ENCODE measurements at regions not wholly inside any gene's neighbourhood (a gene's known extent, or its start where the extent isn't known, plus 50 kb on each side); places are given as distances from the start of the nearest gene placed in this dataset.

DNA sequence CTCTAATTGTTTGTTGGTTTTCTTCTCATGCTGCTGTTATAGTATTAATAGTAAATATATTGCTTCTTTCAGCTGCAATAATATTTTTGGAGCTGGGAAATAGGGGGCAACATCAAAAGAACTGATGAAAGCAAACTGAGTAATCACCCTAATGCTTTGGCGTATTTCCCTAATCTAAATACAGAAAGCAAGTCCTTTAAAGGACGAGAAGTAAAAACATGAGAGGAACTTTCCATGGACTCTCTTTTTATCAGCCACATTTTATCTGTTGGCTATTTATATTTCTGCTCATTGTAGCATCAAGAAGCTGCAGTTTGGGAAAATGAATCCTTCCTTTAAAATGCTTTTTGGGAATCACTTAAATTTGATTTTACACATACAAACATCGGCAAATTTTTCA is 139.9 kb upstream of the SLC8A1 start:
- Histone ChIP-seq H4K20me1 (ENCODE audit: insufficient read depth) (no peaks in the 10 kb centered on the region), H3K36me3 (ENCODE audit: insufficient read depth) (no peaks in the 10 kb centered on the region), H3K9ac (no peak overlapping the region), H3K4me1 (ENCODE audit: low read depth, poor library complexity, severe bottlenecking) (no peaks in the 10 kb centered on the region), H3K27me3 (ENCODE audit: insufficient read depth, low read depth) (no peaks in the 10 kb centered on the region), H3K4me3 (IDR thresholded peaks at IDR 0.05; ENCODE audit: insufficient read depth, low read depth, low read length) (no peak overlapping the region), H3K27ac (no peak overlapping the region), H3K4me2 (no peak overlapping the region), H3K79me2 (ENCODE audit: insufficient read depth, low read depth) (no peaks in the 10 kb centered on the region), H2AFZ (ENCODE audit: low read depth) (no peak overlapping the region)
- TF ChIP-seq, protein P1, sequence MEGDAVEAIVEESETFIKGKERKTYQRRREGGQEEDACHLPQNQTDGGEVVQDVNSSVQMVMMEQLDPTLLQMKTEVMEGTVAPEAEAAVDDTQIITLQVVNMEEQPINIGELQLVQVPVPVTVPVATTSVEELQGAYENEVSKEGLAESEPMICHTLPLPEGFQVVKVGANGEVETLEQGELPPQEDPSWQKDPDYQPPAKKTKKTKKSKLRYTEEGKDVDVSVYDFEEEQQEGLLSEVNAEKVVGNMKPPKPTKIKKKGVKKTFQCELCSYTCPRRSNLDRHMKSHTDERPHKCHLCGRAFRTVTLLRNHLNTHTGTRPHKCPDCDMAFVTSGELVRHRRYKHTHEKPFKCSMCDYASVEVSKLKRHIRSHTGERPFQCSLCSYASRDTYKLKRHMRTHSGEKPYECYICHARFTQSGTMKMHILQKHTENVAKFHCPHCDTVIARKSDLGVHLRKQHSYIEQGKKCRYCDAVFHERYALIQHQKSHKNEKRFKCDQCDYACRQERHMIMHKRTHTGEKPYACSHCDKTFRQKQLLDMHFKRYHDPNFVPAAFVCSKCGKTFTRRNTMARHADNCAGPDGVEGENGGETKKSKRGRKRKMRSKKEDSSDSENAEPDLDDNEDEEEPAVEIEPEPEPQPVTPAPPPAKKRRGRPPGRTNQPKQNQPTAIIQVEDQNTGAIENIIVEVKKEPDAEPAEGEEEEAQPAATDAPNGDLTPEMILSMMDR (conservative IDR thresholded peaks at IDR 0.05; ENCODE audit: low read depth, low read length): no peak

DNA sequence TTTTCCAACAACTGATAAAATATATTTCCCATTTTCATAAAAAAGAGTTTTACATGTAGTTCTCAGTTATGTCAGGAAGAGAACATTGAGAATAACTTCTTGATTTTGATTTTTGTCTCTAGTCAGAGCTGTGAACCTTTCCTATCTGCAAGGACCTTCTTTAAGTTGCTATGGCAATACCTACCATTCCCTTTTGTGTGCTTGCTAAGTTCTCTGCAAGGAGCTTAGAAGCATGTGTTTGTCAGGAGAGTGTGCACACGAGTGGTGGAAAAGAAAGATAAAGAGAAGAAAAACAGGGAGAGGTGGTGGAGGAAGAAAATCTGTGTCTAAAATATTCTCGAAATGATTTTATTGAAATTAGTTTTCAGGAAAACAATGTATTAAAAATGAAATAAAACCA is 140.3 kb upstream of the SLC8A1 start:
- H3K9ac ChIP-seq: no peak overlapping the region
- H3K4me1 ChIP-seq (ENCODE audit: low read depth, poor library complexity, severe bottlenecking): no peaks in the 10 kb centered on the region
- no peak overlapping the region for H3K27ac ChIP-seq
- H3K4me3 ChIP-seq (IDR thresholded peaks at IDR 0.05; ENCODE audit: insufficient read depth, low read depth, low read length): no peak overlapping the region
- no peak overlapping the region for H3K4me2 ChIP-seq
- TF ChIP-seq, protein P1 (conservative IDR thresholded peaks at IDR 0.05; ENCODE audit: low read depth, low read length): no peak
- no peaks in the 10 kb centered on the region for H3K36me3 ChIP-seq (ENCODE audit: insufficient read depth)
- no peak overlapping the region for H2AFZ ChIP-seq (ENCODE audit: low read depth)
- H3K27me3 ChIP-seq (ENCODE audit: insufficient read depth, low read depth): no peaks in the 10 kb centered on the region
- H3K79me2 ChIP-seq (ENCODE audit: insufficient read depth, low read depth): no peaks in the 10 kb centered on the region
- H4K20me1 ChIP-seq (ENCODE audit: insufficient read depth): no peaks in the 10 kb centered on the region

DNA sequence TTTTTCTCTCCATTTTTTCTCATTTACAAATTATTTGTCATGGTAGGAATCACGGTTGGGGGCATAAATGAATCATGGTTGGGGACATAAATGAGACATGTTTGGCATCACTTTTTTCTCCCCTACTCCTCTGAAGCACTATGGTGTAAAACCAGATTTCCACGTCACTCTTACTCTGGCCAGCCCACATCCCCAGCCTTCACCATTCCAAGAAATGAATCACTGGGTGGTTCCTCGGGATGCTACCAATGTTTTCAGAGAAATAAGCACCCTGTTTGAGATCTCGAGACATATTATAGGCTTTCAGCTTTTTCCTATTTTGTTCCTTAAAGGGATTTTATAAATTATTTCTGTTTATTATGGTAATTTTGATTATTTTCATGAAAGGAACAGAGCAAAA is 155.0 kb upstream of the SLC8A1 start:
- Histone ChIP-seq H3K4me1 (ENCODE audit: low read depth, poor library complexity, severe bottlenecking) (no peaks in the 10 kb centered on the region), H3K27ac (no peak overlapping the region), H3K36me3 (ENCODE audit: insufficient read depth) (no peaks in the 10 kb centered on the region), H2AFZ (ENCODE audit: low read depth) (no peak overlapping the region), H3K4me2 (no peak overlapping the region), H3K4me3 (IDR thresholded peaks at IDR 0.05; ENCODE audit: insufficient read depth, low read depth, low read length) (no peak overlapping the region), H3K9ac (no peak overlapping the region), H3K27me3 (ENCODE audit: insufficient read depth, low read depth) (no peaks in the 10 kb centered on the region), H3K79me2 (ENCODE audit: insufficient read depth, low read depth) (no peaks in the 10 kb centered on the region), H4K20me1 (ENCODE audit: insufficient read depth) (no peaks in the 10 kb centered on the region)
- TF ChIP-seq, protein P1 (conservative IDR thresholded peaks at IDR 0.05; ENCODE audit: low read depth, low read length): no peak

DNA sequence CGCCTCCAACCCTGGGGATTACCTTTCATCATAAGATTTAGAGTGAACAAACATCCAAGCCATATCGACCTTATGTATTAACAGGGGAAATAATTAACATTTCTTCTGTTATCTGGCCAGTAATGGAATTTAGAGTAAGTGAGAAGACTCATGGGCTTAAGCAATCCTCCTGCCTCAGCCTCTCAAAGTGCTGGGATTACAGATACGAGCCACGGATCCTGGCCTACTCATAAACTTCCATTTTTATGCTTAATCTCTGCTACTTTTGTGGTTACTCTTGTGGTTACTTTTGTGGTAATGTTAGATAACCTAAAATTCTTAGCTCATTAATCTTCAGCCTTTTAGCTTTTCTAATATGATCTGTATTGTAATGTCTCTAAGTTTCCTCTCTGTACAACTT is 159.3 kb upstream of the SLC8A1 start:
- Histone ChIP-seq H3K36me3 (ENCODE audit: insufficient read depth) (no peaks in the 10 kb centered on the region), H3K27ac (no peak overlapping the region), H3K9ac (no peak overlapping the region), H2AFZ (ENCODE audit: low read depth) (no peak overlapping the region), H3K27me3 (ENCODE audit: insufficient read depth, low read depth) (no peaks in the 10 kb centered on the region), H4K20me1 (ENCODE audit: insufficient read depth) (no peaks in the 10 kb centered on the region), H3K4me1 (ENCODE audit: low read depth, poor library complexity, severe bottlenecking) (no peaks in the 10 kb centered on the region), H3K79me2 (ENCODE audit: insufficient read depth, low read depth) (no peaks in the 10 kb centered on the region), H3K4me2 (no peak overlapping the region), H3K4me3 (IDR thresholded peaks at IDR 0.05; ENCODE audit: insufficient read depth, low read depth, low read length) (no peak overlapping the region)
- TF ChIP-seq, protein P1 (conservative IDR thresholded peaks at IDR 0.05; ENCODE audit: low read depth, low read length): no peak

DNA sequence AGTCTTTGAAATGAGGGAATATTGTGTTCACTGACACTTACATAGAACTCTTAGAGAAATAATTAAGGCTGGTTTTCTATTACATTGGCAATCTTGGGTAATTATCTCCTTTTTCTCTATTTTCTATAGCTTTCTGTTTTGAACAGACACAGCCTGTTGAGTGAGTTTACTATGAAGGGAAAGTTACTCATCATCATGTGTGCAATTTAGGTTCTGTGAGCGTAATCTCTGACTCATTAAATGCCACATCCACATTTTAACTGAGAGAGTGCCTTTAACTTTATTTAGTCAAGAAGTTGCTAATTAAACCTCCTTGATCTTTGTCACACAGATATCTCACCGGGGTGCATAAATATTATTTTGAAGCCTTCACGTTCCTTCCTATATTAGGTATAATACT is 174.0 kb upstream of the SLC8A1 start:
- H3K4me2 ChIP-seq: no peak overlapping the region
- no peak overlapping the region for H3K27ac ChIP-seq

More for the DNA sequence above, 174.0 kb upstream of the SLC8A1 start:
- no peak overlapping the region for H3K9ac ChIP-seq
- H3K4me3 ChIP-seq (IDR thresholded peaks at IDR 0.05; ENCODE audit: insufficient read depth, low read depth, low read length): no peak overlapping the region
- H3K36me3 ChIP-seq (ENCODE audit: insufficient read depth): no peaks in the 10 kb centered on the region
- H3K27me3 ChIP-seq (ENCODE audit: insufficient read depth, low read depth): no peaks in the 10 kb centered on the region
- TF ChIP-seq, protein P1 (conservative IDR thresholded peaks at IDR 0.05; ENCODE audit: low read depth, low read length): no peak
- H3K79me2 ChIP-seq (ENCODE audit: insufficient read depth, low read depth): no peaks in the 10 kb centered on the region
- no peak overlapping the region for H2AFZ ChIP-seq (ENCODE audit: low read depth)
- H4K20me1 ChIP-seq (ENCODE audit: insufficient read depth): no peaks in the 10 kb centered on the region
- no peaks in the 10 kb centered on the region for H3K4me1 ChIP-seq (ENCODE audit: low read depth, poor library complexity, severe bottlenecking)
